Activated T-cell treated with anti-CD3 and anti-CD28 coated beads for 4 hours (primary cell): ENCODE measurements at regions not wholly inside any gene's neighbourhood (a gene's known extent, or its start where the extent isn't known, plus 50 kb on each side); places are given as distances from the start of the nearest gene placed in this dataset.

Source experiments
- DNase-seq: peaks from one replicate; pipeline ENCODE4 v3.0.0-alpha.2; 2020

DNA sequence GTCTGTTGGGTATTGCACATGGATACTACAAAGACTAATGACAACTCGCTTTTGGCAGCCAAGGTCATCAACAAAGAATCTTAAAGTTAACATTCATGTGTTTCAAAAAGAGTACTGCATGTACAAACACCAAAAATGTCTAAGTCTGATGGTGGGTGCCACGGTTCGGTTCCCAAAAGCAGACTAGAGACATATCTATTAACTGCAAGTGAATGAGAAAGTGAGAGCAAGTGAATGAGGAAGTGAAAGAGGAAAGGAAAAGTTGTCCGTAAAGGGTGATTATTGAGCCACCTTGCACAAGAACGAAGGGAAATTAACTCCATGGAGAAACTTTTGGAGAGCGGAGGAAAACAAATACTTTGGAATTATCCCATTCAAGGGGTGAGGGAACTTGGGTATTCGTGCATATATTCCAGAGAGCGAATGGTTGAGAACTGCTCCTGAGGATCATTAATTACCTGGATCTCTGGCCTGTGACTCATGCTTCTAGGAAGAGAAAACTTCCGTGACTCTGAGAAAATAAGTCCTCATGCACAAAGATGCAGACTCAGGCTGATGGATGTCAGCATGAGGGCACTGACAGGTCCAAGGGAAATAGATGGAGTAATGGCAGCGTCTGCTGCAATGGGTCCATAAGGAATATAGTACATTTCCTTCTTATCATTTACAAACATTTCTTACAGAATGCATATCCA lies 336.5 kb upstream of the TGFBR2 start:
- no peak for DNase-seq

DNA sequence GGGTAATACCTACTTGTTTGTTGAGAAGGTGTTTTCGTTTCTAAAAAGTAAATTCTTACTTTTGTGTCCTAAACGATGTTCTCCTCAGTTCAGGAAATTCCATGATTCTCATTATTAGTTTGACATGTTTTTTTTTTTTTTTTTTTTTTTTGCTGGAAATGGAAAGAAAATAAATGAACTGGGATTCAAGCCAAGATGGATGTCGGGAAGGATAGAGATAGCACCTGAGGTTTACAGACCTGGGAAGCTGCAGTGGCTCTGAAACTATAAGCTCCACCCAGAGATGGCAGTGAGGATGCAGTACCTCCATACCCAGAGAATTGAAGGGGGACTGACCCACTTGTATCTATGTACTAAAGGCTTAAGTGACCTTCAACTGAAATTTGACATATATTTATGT lies 334.6 kb upstream of the TGFBR2 start:
- no peak for DNase-seq

- no peak for DNase-seq
These were observed 332.9 kb upstream of the TGFBR2 start for GRCh38 chr3:30273304-30274072.

GRCh38 chr3:30277494-30277893 lies 328.9 kb upstream of the TGFBR2 start:
- no peak for DNase-seq

DNA sequence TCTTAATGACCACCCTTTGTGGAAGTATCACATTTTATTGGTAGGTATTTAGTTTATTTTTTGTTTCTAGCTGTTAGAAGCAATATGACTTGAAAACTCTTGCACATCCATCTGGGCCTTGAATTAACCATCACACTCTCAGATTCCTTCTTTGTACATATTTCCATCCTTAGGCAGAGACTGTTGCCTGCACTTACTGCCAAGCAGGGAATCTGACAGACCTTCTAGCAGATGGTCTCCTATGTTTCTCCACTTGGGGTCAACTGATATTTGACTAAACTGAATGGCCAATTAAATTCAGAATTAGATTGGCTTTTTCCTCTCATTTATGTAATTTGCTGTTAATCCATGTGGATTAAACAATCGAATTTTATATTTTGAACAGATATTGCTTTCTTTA lies 324.9 kb upstream of the TGFBR2 start:
- no peak for DNase-seq

- no peak for DNase-seq
These were observed 324.2 kb upstream of the TGFBR2 start for GRCh38 chr3:30282154-30282696.

GRCh38 chr3:30285188-30286006 lies 321.0 kb upstream of the TGFBR2 start:
- DNase-seq, result no peak

DNA sequence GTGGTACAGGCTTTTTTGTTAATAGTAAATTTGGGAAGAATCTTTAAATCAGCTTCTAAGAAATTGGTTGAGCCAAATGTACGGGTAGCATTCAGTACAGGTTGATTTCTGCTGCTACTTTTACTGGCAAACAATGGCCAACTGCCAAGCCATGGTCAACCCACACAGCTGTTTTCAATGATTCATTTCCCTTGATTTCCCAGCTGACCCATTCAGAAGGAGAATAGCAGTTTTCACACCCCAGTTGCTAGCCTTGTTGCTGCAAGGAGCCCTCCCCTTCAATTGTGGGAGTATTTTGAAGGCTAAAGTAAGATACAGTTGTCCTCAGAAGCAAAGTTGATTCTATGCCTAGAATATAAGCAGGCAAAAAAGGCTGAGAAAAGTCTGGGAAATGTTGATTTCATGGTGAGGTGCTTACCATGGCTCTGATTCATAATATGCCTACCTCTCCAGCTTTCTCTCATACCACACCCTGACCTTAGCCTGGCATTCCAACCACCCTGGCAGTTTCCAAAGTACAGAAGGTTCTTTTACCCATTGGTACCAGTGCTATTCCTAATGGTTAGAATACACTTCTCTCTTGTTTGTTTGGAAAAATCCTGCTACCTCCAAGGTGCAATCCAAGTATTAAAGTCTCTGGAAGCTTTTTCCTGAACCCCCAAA lies 320.3 kb upstream of the TGFBR2 start:
- no peak for DNase-seq

- no peak for DNase-seq
These were observed 319.6 kb upstream of the TGFBR2 start for GRCh38 chr3:30286811-30287210.

DNA sequence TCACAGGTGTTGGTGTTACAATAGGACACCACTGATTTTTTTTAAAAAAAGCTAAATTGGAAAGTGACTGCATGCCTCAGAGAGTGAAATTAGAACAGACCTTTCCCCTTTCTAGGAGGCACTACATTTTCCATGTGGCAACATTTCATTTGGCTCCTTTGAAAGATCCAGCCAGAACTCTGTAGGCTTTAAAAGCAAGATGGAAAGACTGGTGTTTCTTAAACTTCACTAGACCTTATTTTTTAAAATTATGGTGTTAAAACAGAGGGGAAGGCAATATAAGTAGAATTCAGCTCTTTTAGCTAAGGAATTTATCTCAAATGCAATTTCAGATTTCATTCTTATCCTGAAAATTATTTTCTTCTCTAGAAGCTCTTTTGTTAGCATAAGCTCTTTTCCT lies 317.6 kb upstream of the TGFBR2 start:
- DNase-seq, result no peak

DNA sequence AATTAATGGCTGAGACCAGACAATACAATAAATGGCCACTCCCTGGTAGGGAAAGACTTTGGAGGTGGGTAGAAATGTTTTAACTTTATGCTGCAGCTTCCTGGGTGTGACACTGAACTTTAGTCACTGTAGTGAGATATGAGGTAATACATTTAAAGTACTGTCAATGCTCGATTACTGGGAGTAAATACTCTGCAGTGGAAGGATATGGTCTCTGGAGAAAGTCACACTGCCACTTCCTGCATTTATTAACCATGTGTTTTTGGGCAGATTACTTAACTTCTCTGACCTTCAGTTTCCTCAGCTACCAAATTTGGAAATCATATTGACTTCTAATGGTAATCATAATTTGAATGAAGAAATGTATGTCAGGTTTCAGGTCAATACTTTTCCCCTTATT lies 317.1 kb upstream of the TGFBR2 start:
- no peak for DNase-seq

- DNase-seq, result no peak
These were observed 316.6 kb upstream of the TGFBR2 start for GRCh38 chr3:30289766-30290165.

DNA sequence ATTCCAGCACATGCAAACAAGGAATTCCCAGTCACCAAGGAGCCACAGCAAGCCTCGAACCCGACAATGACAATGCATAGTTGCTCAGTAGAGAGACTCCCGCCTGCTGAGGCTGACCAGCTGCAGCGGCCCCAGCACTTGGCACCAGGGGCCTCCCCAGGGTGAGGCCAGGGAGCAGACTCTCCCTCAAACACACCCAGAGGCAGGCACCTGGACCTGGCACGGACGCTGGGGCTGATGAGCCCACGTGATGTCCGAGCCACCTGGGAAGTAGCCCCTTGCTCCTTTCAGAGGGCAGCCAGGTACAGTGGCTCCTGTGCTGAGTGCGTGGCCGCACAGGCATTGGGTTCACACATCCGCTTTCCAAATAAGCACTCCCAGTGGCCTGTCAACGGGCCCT lies 315.9 kb upstream of the TGFBR2 start:
- DNase-seq, result no peak

DNA sequence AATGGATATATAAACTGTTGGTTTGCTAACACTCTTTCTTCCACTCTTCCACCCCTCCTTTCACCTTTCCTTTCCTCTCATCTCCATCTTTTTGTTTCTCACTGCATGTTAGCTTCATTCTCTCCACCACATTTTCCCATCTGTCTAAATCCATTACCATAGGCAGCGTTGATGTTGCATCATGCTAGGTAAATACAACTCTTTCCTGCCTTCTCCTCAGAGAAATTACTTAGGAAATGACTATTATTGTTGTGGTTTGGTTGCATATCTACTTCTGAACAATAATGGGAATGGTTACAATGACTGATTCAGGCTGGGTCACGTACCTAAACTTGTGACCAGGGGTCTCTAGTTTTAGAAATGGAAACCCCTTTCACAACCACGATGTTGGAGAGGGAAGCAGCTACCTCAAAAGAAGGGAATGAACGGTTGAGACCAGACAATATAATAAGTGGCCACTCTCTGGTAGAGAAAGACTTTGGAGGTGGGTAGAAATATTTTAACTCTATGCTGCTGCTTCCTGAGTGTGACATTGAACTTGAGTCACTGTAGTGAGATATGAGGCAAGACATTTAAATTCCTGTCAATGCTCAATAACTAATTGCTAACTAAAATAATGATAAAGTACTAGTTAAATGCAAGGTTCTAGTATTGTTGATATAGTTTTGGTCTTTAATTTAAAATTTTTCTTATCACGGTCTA lies 314.1 kb upstream of the TGFBR2 start:
- no peak for DNase-seq

DNA sequence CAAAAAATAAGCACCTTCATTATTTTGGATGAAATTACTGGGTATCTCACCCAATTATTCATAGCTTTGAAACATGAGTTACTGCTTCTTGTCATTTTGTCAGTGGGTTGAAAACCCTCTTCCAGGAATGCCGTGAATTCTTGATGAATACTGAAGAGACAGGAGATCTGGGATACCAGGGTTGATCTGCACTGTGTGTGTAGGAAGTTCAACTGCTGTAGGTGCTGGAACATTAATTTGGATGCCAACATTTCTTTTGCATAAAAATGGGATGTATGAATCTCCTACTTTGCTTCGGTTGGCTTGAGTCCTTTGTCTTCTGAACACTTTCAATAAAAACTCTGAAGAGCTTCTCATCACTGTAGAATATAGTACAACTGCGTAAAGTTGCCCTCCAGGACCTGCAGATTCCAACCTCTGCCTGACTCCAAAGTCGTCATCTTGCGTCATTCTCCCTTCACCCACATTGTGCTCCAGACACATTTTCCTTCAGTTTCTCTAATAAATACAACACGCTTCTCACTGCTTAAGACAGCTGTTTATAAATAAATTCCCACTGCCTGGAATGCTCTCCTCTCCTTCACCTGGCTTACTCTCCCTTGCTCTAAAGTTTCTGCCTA lies 312.7 kb upstream of the TGFBR2 start:
- no peak for DNase-seq

- no peak for DNase-seq
These were observed 312.1 kb upstream of the TGFBR2 start for GRCh38 chr3:30294241-30294667.

DNA sequence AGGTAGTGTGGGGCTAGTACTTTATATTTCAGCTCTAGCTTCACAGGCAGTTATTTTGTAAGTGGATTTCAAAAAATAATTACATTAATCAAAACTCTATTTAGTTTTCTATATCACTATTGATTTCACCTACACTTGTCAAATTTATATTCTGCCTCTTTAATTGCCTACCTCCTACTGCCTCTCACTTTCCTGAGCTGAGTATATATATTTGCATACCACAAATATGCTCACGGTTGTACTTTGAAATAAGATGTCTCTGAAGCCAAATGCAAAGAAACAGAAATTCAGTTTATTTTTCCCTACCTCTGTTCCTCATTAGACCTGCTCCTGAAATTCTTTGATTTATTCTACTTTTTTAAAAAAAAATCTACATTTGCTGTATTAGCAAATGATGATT lies 309.3 kb upstream of the TGFBR2 start:
- DNase-seq, result no peak

GRCh38 chr3:30299674-30300385 lies 306.6 kb upstream of the TGFBR2 start:
- DNase-seq, result no peak

DNA sequence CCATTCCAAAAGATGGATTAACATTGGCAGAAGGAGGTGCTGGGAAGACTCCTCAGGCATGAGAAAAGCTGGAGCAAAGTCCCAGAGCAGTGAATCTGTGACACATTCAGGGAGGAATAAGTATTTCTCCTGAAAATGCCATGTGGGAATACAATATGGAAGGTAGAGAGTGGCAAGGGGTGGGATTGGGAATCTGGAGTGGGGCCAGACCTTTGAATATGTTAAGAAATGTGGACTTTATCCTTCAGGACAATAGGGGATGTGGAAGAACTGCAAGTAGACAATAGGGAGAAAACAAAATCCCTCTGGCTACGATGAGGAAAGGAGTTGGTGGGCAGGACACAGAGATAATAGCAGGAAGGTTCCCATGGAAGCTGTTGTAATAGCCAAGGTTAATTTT lies 305.6 kb upstream of the TGFBR2 start:
- no peak for DNase-seq

DNA sequence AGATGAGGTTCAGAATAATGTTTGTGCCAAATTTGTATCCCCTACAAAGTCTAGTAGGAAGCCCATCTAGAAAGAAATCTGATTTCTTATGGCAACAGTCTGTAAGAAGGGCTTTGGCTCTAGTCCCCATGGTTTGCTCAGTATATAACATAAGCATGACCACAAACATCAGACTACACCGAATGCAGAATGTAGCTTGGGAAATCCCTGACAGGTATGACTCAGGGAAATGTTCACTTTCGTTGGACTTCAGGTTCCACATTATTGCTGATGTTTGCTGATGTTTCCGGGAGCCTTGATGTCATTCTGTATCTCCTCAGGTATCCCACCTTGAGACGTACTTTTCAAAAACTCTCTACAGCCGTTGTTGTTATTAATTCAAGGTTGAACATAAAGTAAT lies 304.4 kb upstream of the TGFBR2 start:
- DNase-seq, result no peak

DNA sequence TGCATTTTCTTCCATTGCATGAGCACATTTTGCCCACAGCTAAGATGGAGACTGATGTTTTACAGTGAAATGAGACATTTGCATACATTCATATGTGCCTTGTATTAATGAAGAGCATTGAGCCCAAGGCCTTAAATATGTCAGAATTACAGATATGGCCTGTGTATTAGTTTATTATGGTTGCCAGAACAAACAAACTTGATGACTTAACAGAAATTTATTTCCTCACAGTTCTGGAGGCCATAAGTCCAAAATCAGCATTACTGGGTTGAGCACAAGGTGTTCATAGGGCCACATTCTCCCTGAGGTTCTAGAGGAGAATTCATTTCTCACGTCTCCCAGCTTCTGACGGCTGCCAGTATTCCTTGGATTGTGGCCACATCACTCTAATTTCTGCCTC lies 302.6 kb upstream of the TGFBR2 start:
- no peak for DNase-seq
